ENCODE measurements at regions not wholly inside any gene's neighbourhood (a gene's known extent, or its start where the extent isn't known, plus 50 kb on each side); places are given as distances from the start of the nearest gene placed in this dataset.

- no peak overlapping the region for H3K4me3 Mint-ChIP-seq
- H3K27ac Mint-ChIP-seq = no peak overlapping the region
- H3K4me1 Mint-ChIP-seq = peaks cover 2% of the 10 kb centered on the region
- ATAC-seq (no peak), DNase-seq (no peak)
- H3K36me3 Mint-ChIP-seq = no peaks in the 10 kb centered on the region
- H3K27me3 Mint-ChIP-seq = no peaks in the 10 kb centered on the region
- CTCF ChIA-PET = no interaction called here
- H3K9me3 Mint-ChIP-seq (ENCODE audit: low read depth) = no peaks in the 10 kb centered on the region
Measured at GRCh38 chr6:40796260-40797221, 209.4 kb upstream of the LRFN2 start.

DNA sequence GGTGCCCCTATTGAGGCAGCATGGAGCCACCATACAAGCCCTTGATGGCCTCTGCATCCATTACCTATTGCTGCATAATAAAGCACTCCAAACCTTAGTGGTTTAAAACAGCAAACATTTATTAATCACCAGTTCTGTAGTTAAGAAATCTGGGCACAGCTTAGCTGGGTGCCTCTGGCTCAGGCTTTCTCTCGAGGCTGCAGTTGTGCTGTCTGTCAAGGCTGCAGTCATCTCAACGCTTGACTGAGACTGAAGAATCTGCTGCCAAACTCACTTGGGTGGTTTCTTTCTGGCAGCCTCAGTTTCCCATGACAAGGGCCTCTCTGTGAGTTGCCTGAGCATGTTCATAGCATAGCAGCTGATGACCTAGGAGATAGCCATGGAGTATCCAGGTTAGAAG lies 207.4 kb upstream of the LRFN2 start:
- Mint-ChIP-seq H3K4me1 (peaks cover 13% of the 10 kb centered on the region), H3K36me3 (no peaks in the 10 kb centered on the region), H3K4me3 (no peak overlapping the region), H3K27ac (no peak overlapping the region), H3K27me3 (no peaks in the 10 kb centered on the region), H3K9me3 (ENCODE audit: low read depth) (no peaks in the 10 kb centered on the region)
- CTCF ChIA-PET = no interaction called here
- DNase-seq (no peak), ATAC-seq (no peak)

DNA sequence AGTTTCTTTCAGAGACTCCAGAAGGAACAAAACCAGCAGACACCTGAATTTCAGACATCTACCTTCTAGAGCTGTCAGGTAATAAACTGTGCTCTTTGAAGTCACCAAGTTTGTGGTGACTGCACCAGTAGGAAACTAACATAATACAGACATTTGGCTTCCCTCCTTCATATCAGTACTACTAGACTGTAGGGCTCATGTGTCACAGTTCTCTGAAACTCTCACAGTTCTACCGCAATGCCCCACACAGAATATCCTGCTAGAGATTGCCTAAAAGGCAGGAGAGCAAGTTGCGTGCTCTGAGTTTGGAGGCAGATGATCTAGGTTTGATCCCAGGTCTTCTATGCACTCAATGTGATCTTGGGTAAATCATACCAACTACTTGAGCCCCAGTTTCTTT lies 205.0 kb upstream of the LRFN2 start:
- no peak overlapping the region for H3K27ac Mint-ChIP-seq
- ATAC-seq = no peak
- H3K36me3 Mint-ChIP-seq = peaks cover 2% of the 10 kb centered on the region

DNA sequence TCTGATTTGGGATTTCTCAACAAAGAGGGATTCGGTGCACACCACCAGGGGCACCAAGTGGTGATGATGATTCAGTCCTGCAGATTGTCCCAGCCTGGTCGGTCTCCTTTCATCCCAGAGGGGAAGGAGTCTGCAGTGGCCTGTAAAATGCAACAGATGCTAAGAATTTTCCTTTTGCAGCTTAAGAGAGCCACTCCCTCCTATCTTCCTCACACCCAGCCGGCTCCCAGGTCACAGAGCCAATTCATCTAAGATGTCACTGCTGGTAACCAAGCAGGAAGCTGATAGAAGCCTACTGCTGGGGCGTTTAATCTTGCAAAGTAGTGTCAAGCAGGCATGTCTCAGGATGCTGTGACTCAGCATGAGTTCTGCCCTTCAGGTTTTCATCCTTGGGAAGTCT lies 203.8 kb upstream of the LRFN2 start:
- H3K9me3 Mint-ChIP-seq (ENCODE audit: low read depth) = no peaks in the 10 kb centered on the region
- DNase-seq (no peak), ATAC-seq (no peak)
- peaks cover 22% of the 10 kb centered on the region for H3K4me1 Mint-ChIP-seq
- CTCF ChIA-PET = no interaction called here
- H3K4me3 Mint-ChIP-seq = no peak overlapping the region
- no peaks in the 10 kb centered on the region for H3K27me3 Mint-ChIP-seq
- peaks cover 2% of the 10 kb centered on the region for H3K36me3 Mint-ChIP-seq
- no peak overlapping the region for H3K27ac Mint-ChIP-seq

More for the DNA sequence above, 205.0 kb upstream of the LRFN2 start:
- CTCF ChIA-PET = no interaction called here
- no peak for DNase-seq
- H3K9me3 Mint-ChIP-seq (ENCODE audit: low read depth) = no peaks in the 10 kb centered on the region
- no peaks in the 10 kb centered on the region for H3K27me3 Mint-ChIP-seq
- peaks cover 22% of the 10 kb centered on the region for H3K4me1 Mint-ChIP-seq
- no peak overlapping the region for H3K4me3 Mint-ChIP-seq

DNA sequence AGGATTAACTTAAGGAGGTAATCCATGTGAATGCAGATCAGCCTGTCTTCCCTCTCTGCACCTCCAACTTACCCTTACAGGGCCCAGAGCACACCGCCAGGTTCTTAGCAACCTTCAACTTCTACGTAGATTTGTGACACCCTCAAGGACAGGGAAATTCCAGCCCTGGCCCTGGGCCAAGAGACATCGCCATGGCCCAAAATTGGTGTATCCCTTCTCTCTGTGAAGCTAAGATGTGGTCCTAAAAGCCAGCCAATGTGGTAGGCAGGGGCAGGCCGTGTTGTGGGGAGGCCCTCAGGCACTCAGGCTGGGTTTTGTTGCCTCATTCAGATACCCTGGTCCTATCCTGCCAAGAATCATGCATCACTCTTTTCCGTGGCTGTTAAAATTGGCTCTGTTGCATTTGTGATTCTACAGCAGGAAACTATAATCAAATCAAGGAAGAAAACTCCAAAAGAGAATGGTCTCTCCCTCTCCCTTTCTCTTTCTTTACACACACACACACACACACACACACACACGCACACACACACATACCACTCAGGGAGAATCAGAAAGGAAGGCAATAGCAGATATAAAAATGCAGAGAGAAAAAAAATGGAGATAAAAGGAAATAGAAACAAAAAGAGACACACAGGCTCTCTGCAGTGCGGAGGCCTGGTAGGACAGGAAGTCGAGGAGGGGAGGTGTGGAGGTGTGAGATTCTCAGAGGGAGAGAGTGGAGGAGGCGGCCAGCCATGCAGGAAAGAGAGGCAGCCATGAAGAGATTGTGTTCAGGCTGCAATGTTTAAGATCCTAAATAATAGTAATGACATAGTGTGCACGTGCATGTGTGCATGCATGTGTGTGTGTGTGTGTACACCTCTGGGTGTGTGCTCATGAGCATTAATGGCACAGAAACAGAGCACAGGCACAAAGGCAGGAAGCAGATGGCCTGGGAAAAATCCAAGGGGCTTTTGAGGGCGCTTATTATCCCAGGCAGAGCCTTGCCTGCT lies 201.8 kb upstream of the LRFN2 start:
- peak overlapping the region; percentile 76 for H3K27ac Mint-ChIP-seq
- CTCF ChIA-PET = no interaction called here
- H3K4me1 Mint-ChIP-seq = peaks cover 22% of the 10 kb centered on the region
- peaks cover 2% of the 10 kb centered on the region for H3K36me3 Mint-ChIP-seq
- DNase-seq = peak; percentile 70
- no peak overlapping the region for H3K4me3 Mint-ChIP-seq
- H3K9me3 Mint-ChIP-seq (ENCODE audit: low read depth) = no peaks in the 10 kb centered on the region
- peak; percentile 91 for ATAC-seq
- H3K27me3 Mint-ChIP-seq = no peaks in the 10 kb centered on the region

GRCh38 chr6:40782355-40782754 lies 195.2 kb upstream of the LRFN2 start:
- H3K27me3 Mint-ChIP-seq = peaks cover 2% of the 10 kb centered on the region
- DNase-seq = no peak
- no peaks in the 10 kb centered on the region for H3K4me1 Mint-ChIP-seq
- no peaks in the 10 kb centered on the region for H3K9me3 Mint-ChIP-seq (ENCODE audit: low read depth)
- no peak overlapping the region for H3K4me3 Mint-ChIP-seq
- ATAC-seq = no peak
- H3K27ac Mint-ChIP-seq = no peak overlapping the region
- H3K36me3 Mint-ChIP-seq = no peaks in the 10 kb centered on the region
- CTCF ChIA-PET = no interaction called here

DNA sequence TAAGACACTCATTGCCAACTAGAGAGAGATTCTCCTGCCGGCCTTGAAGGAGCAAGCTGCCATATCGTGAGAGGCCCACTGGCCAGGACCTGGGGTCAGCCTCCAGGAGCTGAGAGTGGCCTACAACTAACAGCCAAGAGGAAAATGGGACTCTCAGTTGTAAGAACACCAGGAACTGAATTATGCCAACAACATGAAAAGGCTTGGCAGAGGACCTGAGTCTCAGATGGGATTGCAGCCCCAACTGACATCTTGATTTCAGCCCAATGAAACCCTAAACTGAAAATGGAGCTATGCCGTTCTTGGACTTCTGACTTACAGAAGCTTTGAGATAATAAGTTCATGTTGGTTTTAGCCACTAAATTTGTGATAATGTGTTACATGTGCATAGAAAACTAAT lies 193.5 kb upstream of the LRFN2 start:
- Mint-ChIP-seq H3K36me3 (no peaks in the 10 kb centered on the region), H3K9me3 (ENCODE audit: low read depth) (no peaks in the 10 kb centered on the region), H3K4me3 (no peak overlapping the region), H3K4me1 (no peaks in the 10 kb centered on the region), H3K27me3 (peaks cover 2% of the 10 kb centered on the region), H3K27ac (no peak overlapping the region)
- CTCF ChIA-PET = no interaction called here
- ATAC-seq (no peak), DNase-seq (no peak)

DNA sequence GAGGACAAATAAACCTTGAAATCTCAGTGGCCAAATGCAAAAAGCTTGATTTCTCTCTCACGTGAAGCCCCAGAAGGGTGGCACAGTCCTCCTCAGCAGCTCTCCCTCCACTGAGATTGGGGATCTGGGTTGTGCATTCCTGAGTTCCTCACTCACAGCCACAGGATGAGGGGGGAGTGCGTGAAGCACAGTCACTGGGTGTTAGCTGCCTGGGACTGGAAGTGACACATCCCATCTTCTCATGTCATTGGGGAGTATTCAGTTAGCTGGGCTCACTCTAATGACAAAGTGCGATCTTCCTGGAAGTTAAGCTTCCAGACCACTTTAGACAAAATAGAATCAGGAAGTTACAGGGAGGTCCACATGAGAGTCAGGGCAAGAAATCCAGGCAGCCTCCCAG lies 192.2 kb upstream of the LRFN2 start:
- Mint-ChIP-seq H3K4me3 (no peak overlapping the region), H3K27ac (no peak overlapping the region), H3K9me3 (ENCODE audit: low read depth) (no peaks in the 10 kb centered on the region), H3K36me3 (no peaks in the 10 kb centered on the region), H3K4me1 (no peaks in the 10 kb centered on the region), H3K27me3 (peaks cover 6% of the 10 kb centered on the region)
- ATAC-seq = no peak
- CTCF ChIA-PET = no interaction called here
- DNase-seq = no peak

DNA sequence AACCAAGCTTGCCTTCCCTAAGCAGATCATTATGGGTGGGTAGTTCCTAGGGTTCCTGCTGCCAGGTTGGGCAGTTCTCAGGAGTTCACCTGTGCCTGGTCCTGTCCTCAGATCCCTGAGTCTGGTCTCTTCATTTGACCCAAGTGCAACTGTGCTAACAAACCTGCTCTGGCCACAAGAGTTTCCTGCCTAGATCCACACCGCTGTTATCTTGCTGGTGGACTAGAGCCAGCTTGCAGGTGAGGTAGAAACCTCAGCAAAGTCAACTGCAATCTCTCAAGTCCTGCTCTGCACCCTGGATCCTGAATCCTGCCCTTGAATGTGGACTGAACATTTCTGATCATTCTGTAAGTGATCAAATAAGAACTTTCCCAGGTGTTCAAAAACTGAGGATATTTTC lies 191.8 kb upstream of the LRFN2 start:
- no peak for DNase-seq
- Mint-ChIP-seq H3K4me1 (no peaks in the 10 kb centered on the region), H3K9me3 (ENCODE audit: low read depth) (no peaks in the 10 kb centered on the region), H3K27me3 (peaks cover 7% of the 10 kb centered on the region), H3K4me3 (no peak overlapping the region), H3K27ac (no peak overlapping the region), H3K36me3 (no peaks in the 10 kb centered on the region)
- CTCF ChIA-PET = no interaction called here
- no peak for ATAC-seq

GRCh38 chr6:40778196-40778595 lies 191.0 kb upstream of the LRFN2 start:
- H3K4me3 Mint-ChIP-seq = no peak overlapping the region
- no peaks in the 10 kb centered on the region for H3K9me3 Mint-ChIP-seq (ENCODE audit: low read depth)
- DNase-seq (no peak), ATAC-seq (no peak)
- H3K27me3 Mint-ChIP-seq = peaks cover 7% of the 10 kb centered on the region
- no peaks in the 10 kb centered on the region for H3K36me3 Mint-ChIP-seq
- no peaks in the 10 kb centered on the region for H3K4me1 Mint-ChIP-seq
- no peak overlapping the region for H3K27ac Mint-ChIP-seq
- CTCF ChIA-PET = no interaction called here

GRCh38 chr6:40774932-40775331 lies 187.8 kb upstream of the LRFN2 start:
- peaks cover 26% of the 10 kb centered on the region for H3K27me3 Mint-ChIP-seq
- no peaks in the 10 kb centered on the region for H3K4me1 Mint-ChIP-seq
- H3K36me3 Mint-ChIP-seq = no peaks in the 10 kb centered on the region
- no peak overlapping the region for H3K27ac Mint-ChIP-seq
- H3K9me3 Mint-ChIP-seq (ENCODE audit: low read depth) = no peaks in the 10 kb centered on the region
- no peak for ATAC-seq
- CTCF ChIA-PET = interaction anchor here (1.0 kb wide), 1 partner anchor 158 kb away, joined by 3 read pairs; no protein-coding TSS in a partner anchor
- H3K4me3 Mint-ChIP-seq = no peak overlapping the region
- no peak for DNase-seq

- DNase-seq (no peak), ATAC-seq (no peak)
- Mint-ChIP-seq H3K9me3 (ENCODE audit: low read depth) (no peaks in the 10 kb centered on the region), H3K27me3 (peaks cover 31% of the 10 kb centered on the region), H3K27ac (no peak overlapping the region), H3K36me3 (no peaks in the 10 kb centered on the region), H3K4me1 (no peaks in the 10 kb centered on the region), H3K4me3 (no peak overlapping the region)
- CTCF ChIA-PET = no interaction called here
Measured at GRCh38 chr6:40770794-40771193, 183.6 kb upstream of the LRFN2 start.

GRCh38 chr6:40764726-40765125 lies 177.6 kb upstream of the LRFN2 start:
- DNase-seq = no peak
- Mint-ChIP-seq H3K4me3 (no peak overlapping the region), H3K27ac (no peak overlapping the region), H3K36me3 (no peaks in the 10 kb centered on the region), H3K9me3 (ENCODE audit: low read depth) (no peaks in the 10 kb centered on the region), H3K4me1 (no peaks in the 10 kb centered on the region), H3K27me3 (peaks cover 11% of the 10 kb centered on the region)
- CTCF ChIA-PET = no interaction called here
- ATAC-seq = no peak

DNA sequence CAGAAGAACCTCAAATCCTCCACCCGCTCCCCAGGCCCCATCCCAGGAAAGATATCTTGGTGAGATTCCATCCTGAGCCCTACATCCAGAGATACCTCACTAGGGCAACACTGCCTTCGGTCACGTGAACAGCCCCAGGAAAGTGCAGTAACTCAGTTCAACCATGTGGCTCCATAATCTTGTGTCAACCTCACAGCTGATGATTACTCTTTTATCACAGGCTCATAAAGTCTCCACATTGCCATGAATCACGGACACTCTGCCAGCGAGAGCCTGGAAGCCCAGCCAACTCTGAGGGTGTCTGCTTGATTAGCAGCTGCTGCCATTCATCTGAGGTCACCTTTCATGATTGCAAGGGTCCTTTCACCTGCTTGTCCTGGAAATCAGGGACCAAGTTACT lies 175.8 kb upstream of the LRFN2 start:
- no peak for ATAC-seq

More for the DNA sequence above, 175.8 kb upstream of the LRFN2 start:
- no peak for DNase-seq
- Mint-ChIP-seq H3K4me1 (no peaks in the 10 kb centered on the region), H3K4me3 (no peak overlapping the region), H3K36me3 (no peaks in the 10 kb centered on the region), H3K27me3 (peaks cover 17% of the 10 kb centered on the region), H3K27ac (no peak overlapping the region), H3K9me3 (ENCODE audit: low read depth) (no peaks in the 10 kb centered on the region)
- CTCF ChIA-PET = no interaction called here

All from activated CD8-positive, alpha-beta memory T cell treated with anti-CD3 and anti-CD28 coated beads, Interleukin-2, amount 10 ng/mL, durations not matched to agents 7 days and 5 days (primary cell).